ENCODE measurements at regions not wholly inside any gene's neighbourhood (a gene's known extent, or its start where the extent isn't known, plus 50 kb on each side); places are given as distances from the start of the nearest gene placed in this dataset.

- TF ChIP-seq HMGXB4 (CRISPR knock-in tag; IDR thresholded peaks at IDR 0.05; ENCODE audit: borderline replicate concordance) (no peak), RCOR1 (IDR thresholded peaks at IDR 0.05; ENCODE audit: low read depth, low read length) (no peak), JUNB (IDR thresholded peaks at IDR 0.05) (no peak), KDM1A (IDR thresholded peaks at IDR 0.05; ENCODE audit: low read depth) (no peak)
Measured at GRCh38 chr14:81991998-81992397, 458.3 kb upstream of the SEL1L start (continued).

DNA sequence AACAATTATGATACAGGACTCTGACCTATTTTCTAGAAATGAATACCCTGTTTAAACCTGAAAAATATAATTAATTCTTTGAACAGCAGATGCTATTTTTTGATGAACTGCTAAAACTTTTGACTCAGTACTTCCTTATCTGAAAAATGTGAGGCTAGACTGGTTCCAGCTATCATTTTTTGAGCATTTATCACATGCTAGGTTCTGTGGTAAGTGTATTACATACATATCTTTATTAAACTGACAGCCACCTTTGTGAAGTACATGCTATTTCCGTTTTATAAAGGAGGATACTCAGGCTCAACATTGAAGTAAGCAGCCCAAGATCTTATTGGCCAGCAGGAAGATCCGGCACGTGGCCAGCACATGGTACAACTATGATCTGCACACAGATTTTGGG lies 459.8 kb upstream of the SEL1L start:
- Histone ChIP-seq H3K27ac (no peak overlapping the region), H3K9me3 (no peaks in the 10 kb centered on the region), H3K4me2 (no peak overlapping the region), H3K4me1 (no peaks in the 10 kb centered on the region), H3K4me3 (no peak overlapping the region)
- DNase-seq (ENCODE audit: low read depth in 1 of 2, low spot score in 1 of 2) (no peak), FAIRE-seq (no peak), ATAC-seq (no peak)
- TF ChIP-seq, protein P1, sequence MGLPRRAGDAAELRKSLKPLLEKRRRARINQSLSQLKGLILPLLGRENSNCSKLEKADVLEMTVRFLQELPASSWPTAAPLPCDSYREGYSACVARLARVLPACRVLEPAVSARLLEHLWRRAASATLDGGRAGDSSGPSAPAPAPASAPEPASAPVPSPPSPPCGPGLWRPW (IDR thresholded peaks at IDR 0.05) = no peak
- TF ChIP-seq HOXA7 (CRISPR knock-in tag; IDR thresholded peaks at IDR 0.05) = no peak
- no peak for TF ChIP-seq SREBF2 (IDR thresholded peaks at IDR 0.05)
- CTCF ChIA-PET = interaction anchor here (1.3 kb wide), 1 partner anchor 63 kb away, joined by 3 read pairs; no protein-coding TSS in a partner anchor
- POLR2A ChIA-PET = no interaction called here
- WGBS (ENCODE audit: missing lambda C conversion rate) = 0% methylated on average over 3 of the region's 3 CpGs

GRCh38 chr14:82003426-82003825 lies 469.8 kb upstream of the SEL1L start:
- Histone ChIP-seq H3K27ac (no peak overlapping the region), H3K4me2 (no peak overlapping the region), H3K4me1 (no peaks in the 10 kb centered on the region), H3K4me3 (no peak overlapping the region), H3K9me3 (no peaks in the 10 kb centered on the region)
- CTCF ChIA-PET = no interaction called here
- DNase-seq (ENCODE audit: low read depth in 1 of 2, low spot score in 1 of 2) (no peak), ATAC-seq (no peak), FAIRE-seq (no peak)
- POLR2A ChIA-PET = no interaction called here
- TF ChIP-seq CTCF (IDR thresholded peaks at IDR 0.05) = no peak
- TF ChIP-seq ESRRA (IDR thresholded peaks at IDR 0.05; ENCODE audit: borderline replicate concordance, low read length) = no peak
- no peak for TF ChIP-seq ZFP36 (IDR thresholded peaks at IDR 0.05; ENCODE audit: borderline replicate concordance, partially characterized antibody)
- no peak for TF ChIP-seq HOXB5 (CRISPR knock-in tag; IDR thresholded peaks at IDR 0.05)
- TF ChIP-seq CBX2 (IDR thresholded peaks at IDR 0.05; ENCODE audit: borderline replicate concordance, low read depth) = no peak
- TF ChIP-seq RNF2 (IDR thresholded peaks at IDR 0.05; ENCODE audit: borderline replicate concordance, low read depth) = no peak
- no peak for TF ChIP-seq ZNF302 (CRISPR knock-in tag; IDR thresholded peaks at IDR 0.05)
- no peak for TF ChIP-seq EP300 (IDR thresholded peaks at IDR 0.05)
- no peak for TF ChIP-seq JUNB (IDR thresholded peaks at IDR 0.05)
- no peak for TF ChIP-seq JUN (IDR thresholded peaks at IDR 0.05)
- no peak for TF ChIP-seq TFCP2L1 (CRISPR knock-in tag; IDR thresholded peaks at IDR 0.05)
- TF ChIP-seq RARB (CRISPR knock-in tag; IDR thresholded peaks at IDR 0.05) = no peak
- 0% methylated on average over 1 of the region's 1 CpG for WGBS (ENCODE audit: missing lambda C conversion rate)

GRCh38 chr14:82009076-82009475 lies 475.4 kb upstream of the SEL1L start:
- no peak for ATAC-seq
- TF ChIP-seq HEYL (CRISPR knock-in tag; IDR thresholded peaks at IDR 0.05) (no peak), HDAC2 (IDR thresholded peaks at IDR 0.05) (no peak), BHLHE40 (IDR thresholded peaks at IDR 0.05; ENCODE audit: low read depth, low read length) (no peak), HOXA7 (CRISPR knock-in tag; IDR thresholded peaks at IDR 0.05) (no peak), KDM5A (IDR thresholded peaks at IDR 0.05) (no peak), NPAS2 (CRISPR knock-in tag; IDR thresholded peaks at IDR 0.05; ENCODE audit: borderline replicate concordance) (no peak)
- Histone ChIP-seq H3K4me2 (no peak overlapping the region), H3K4me3 (no peak overlapping the region), H3K4me1 (no peaks in the 10 kb centered on the region), H3K27ac (no peak overlapping the region), H3K9me3 (no peaks in the 10 kb centered on the region)
- DNase-seq (ENCODE audit: low read depth in 1 of 2, low spot score in 1 of 2) = no peak
- 1% methylated on average over 3 of the region's 3 CpGs for WGBS (ENCODE audit: missing lambda C conversion rate)
- ChIA-PET POLR2A (no interaction called here), CTCF (no interaction called here)
- FAIRE-seq = no peak
